ENCODE measurements at regions not wholly inside any gene's neighbourhood (a gene's known extent, or its start where the extent isn't known, plus 50 kb on each side); places are given as distances from the start of the nearest gene placed in this dataset.

- Histone ChIP-seq H3K4me1 (ENCODE audit: insufficient read depth, low read length) (no peaks in the 10 kb centered on the region), H2AFZ (ENCODE audit: low read depth, low read length) (no peak overlapping the region), H3K27ac (ENCODE audit: low read length) (no peak overlapping the region), H3K9ac (ENCODE audit: low read depth, low read length) (no peak overlapping the region), H3K9me3 (ENCODE audit: insufficient read depth, low read length, severe bottlenecking) (no peaks in the 10 kb centered on the region), H3K79me2 (ENCODE audit: insufficient read depth, low read length) (no peaks in the 10 kb centered on the region), H3K36me3 (ENCODE audit: insufficient read depth, low read length) (no peaks in the 10 kb centered on the region), H3K4me2 (ENCODE audit: insufficient read depth, low read length) (no peak overlapping the region), H4K20me1 (ENCODE audit: insufficient read depth, low read length) (no peaks in the 10 kb centered on the region), H3K27me3 (ENCODE audit: insufficient read depth, low read length, poor library complexity) (no peaks in the 10 kb centered on the region), H3K4me3 (ENCODE audit: low read depth in 1 of 2, low read length in 2 of 2) (no peak overlapping the region)
- no peak for DNase-seq
- no peak for ATAC-seq (ENCODE audit: insufficient read depth, low read depth)
- no peak for TF ChIP-seq CTCF (IDR thresholded peaks at IDR 0.05; ENCODE audit: borderline replicate concordance, extremely low read depth, low read length, poor library complexity, severe bottlenecking)
- no peak for TF ChIP-seq EZH2 (IDR thresholded peaks at IDR 0.05; ENCODE audit: borderline replicate concordance, low read depth, low read length, severe bottlenecking)
These were observed 521.4 kb upstream of the SEMA3D start for GRCh38 chr7:85708221-85708620.

GRCh38 chr7:85705076-85705475 lies 518.2 kb upstream of the SEMA3D start:
- ATAC-seq (ENCODE audit: insufficient read depth, low read depth) (no peak), DNase-seq (no peak)
- no peaks in the 10 kb centered on the region for H3K9me3 ChIP-seq (ENCODE audit: insufficient read depth, low read length, severe bottlenecking)
- no peak overlapping the region for H3K27ac ChIP-seq (ENCODE audit: low read length)
- no peak overlapping the region for H2AFZ ChIP-seq (ENCODE audit: low read depth, low read length)
- no peak overlapping the region for H3K4me3 ChIP-seq (ENCODE audit: low read depth in 1 of 2, low read length in 2 of 2)
- no peaks in the 10 kb centered on the region for H3K4me1 ChIP-seq (ENCODE audit: insufficient read depth, low read length)
- no peak overlapping the region for H3K4me2 ChIP-seq (ENCODE audit: insufficient read depth, low read length)
- no peaks in the 10 kb centered on the region for H3K27me3 ChIP-seq (ENCODE audit: insufficient read depth, low read length, poor library complexity)
- H3K79me2 ChIP-seq (ENCODE audit: insufficient read depth, low read length): no peaks in the 10 kb centered on the region
- H3K9ac ChIP-seq (ENCODE audit: low read depth, low read length): no peak overlapping the region
- no peaks in the 10 kb centered on the region for H4K20me1 ChIP-seq (ENCODE audit: insufficient read depth, low read length)
- no peaks in the 10 kb centered on the region for H3K36me3 ChIP-seq (ENCODE audit: insufficient read depth, low read length)
- TF ChIP-seq EZH2 (IDR thresholded peaks at IDR 0.05; ENCODE audit: borderline replicate concordance, low read depth, low read length, severe bottlenecking) (no peak), CTCF (IDR thresholded peaks at IDR 0.05; ENCODE audit: borderline replicate concordance, extremely low read depth, low read length, poor library complexity, severe bottlenecking) (no peak)

GRCh38 chr7:85703251-85704010 lies 516.6 kb upstream of the SEMA3D start:
- Histone ChIP-seq H3K4me1 (ENCODE audit: insufficient read depth, low read length) (no peaks in the 10 kb centered on the region), H3K79me2 (ENCODE audit: insufficient read depth, low read length) (no peaks in the 10 kb centered on the region), H3K9ac (ENCODE audit: low read depth, low read length) (no peak overlapping the region), H2AFZ (ENCODE audit: low read depth, low read length) (no peak overlapping the region), H3K4me2 (ENCODE audit: insufficient read depth, low read length) (no peak overlapping the region), H3K27ac (ENCODE audit: low read length) (no peak overlapping the region), H3K36me3 (ENCODE audit: insufficient read depth, low read length) (no peaks in the 10 kb centered on the region), H3K4me3 (ENCODE audit: low read depth in 1 of 2, low read length in 2 of 2) (no peak overlapping the region), H3K9me3 (ENCODE audit: insufficient read depth, low read length, severe bottlenecking) (no peaks in the 10 kb centered on the region), H3K27me3 (ENCODE audit: insufficient read depth, low read length, poor library complexity) (no peaks in the 10 kb centered on the region), H4K20me1 (ENCODE audit: insufficient read depth, low read length) (no peaks in the 10 kb centered on the region)
- DNase-seq (no peak), ATAC-seq (ENCODE audit: insufficient read depth, low read depth) (no peak)
- no peak for TF ChIP-seq CTCF (IDR thresholded peaks at IDR 0.05; ENCODE audit: borderline replicate concordance, extremely low read depth, low read length, poor library complexity, severe bottlenecking)
- TF ChIP-seq EZH2 (IDR thresholded peaks at IDR 0.05; ENCODE audit: borderline replicate concordance, low read depth, low read length, severe bottlenecking): no peak
